Heart left ventricle (tissue), 16 donors: ENCODE measurements at regions not wholly inside any gene's neighbourhood (a gene's known extent, or its start where the extent isn't known, plus 50 kb on each side); places are given as distances from the start of the nearest gene placed in this dataset.

Source experiments
- ATAC-seq, 4 donors: fragments of 200-7000 bp; cut with Tn5 transposase; one replicate each; pipeline ENCODE4 v1.9.1; 2020 to 2022; ENCODE audit warnings: moderate library complexity in 4 of 4, mild to moderate bottlenecking in 3 of 4, moderate number of reproducible peaks in 1 of 4
- DNase-seq, 5 donors: peaks; one replicate each; pipeline ENCODE4 v3.0.0-alpha.2; 2020
- H3K27ac ChIP-seq, 12 donors: fragments of 200-600 bp; sonication (generic) in 4 of 12; one replicate each; pipeline versions ENCODE4 v1.5.0 to v1.8.0; 2016 to 2022; ENCODE audit warnings: mild to moderate bottlenecking in 2 of 12
- H3K27me3 ChIP-seq, 9 donors: fragments of 200-600 bp; sonication (generic) in 2 of 9; one replicate each; pipeline versions ENCODE4 v1.5.1 to v1.8.0; 2016 to 2022; ENCODE audit warnings: mild to moderate bottlenecking in 3 of 9
- H3K36me3 ChIP-seq, 9 donors: fragments of 200-600 bp; sonication (generic) in 2 of 9; one replicate each; pipeline versions ENCODE4 v1.5.0 to v1.8.0; 2018 to 2022; ENCODE audit warnings: mild to moderate bottlenecking in 2 of 9
- H3K4me1 ChIP-seq, 12 donors: fragments of 200-600 bp; sonication (generic) in 4 of 12; one replicate each; pipeline versions ENCODE4 v1.5.0 to v1.8.0; 2016 to 2022; ENCODE audit warnings: mild to moderate bottlenecking in 3 of 12
- H3K4me3 ChIP-seq, 12 donors: fragments of 200-600 bp; sonication (generic) in 4 of 12; one replicate each; pipeline versions ENCODE4 v1.5.0 to v1.8.0; 2017 to 2022; ENCODE audit warnings: mild to moderate bottlenecking in 9 of 12, moderate library complexity in 4 of 12
- H3K9me3 ChIP-seq, 12 donors: fragments of 200-600 bp; sonication (generic) in 4 of 12; one replicate each; pipeline versions ENCODE4 v1.5.0 to v1.8.0; 2016 to 2022; ENCODE audit warnings: mild to moderate bottlenecking in 1 of 12
- CTCF ChIP-seq, 12 donors: fragments of 200-600 bp; sonication (generic) in 4 of 12; IDR thresholded peaks; one replicate each; pipeline versions ENCODE4 v1.5.0 to v1.8.0; 2018 to 2022; ENCODE audit warnings: antibody characterized with exemption in 12 of 12, mild to moderate bottlenecking in 5 of 12
- POLR2A ChIP-seq, 2 donors: fragments of 450-650 bp; IDR thresholded peaks; one replicate each; pipeline ENCODE4 v1.6.1; 2017; ENCODE audit warnings: antibody characterized with exemption in 2 of 2, mild to moderate bottlenecking in 2 of 2, moderate library complexity in 2 of 2
- WGBS, 4 donors: extraction: QIAGEN DNeasy Blood & Tissue Kit in 2 of 4; methylation state at CpG; one replicate each; pipeline versions ENCODE4 v1.1.5 to v1.1.7; 2013 to 2018; 5-methylcytosine and 5-hydroxymethylcytosine counted together
- intact Hi-C, 10 donors: fragments of 100-400 bp; cut with DNase I; formaldehyde crosslinking; loops; one replicate each; pipeline versions ENCODE4 v1.11.1 to v1.14.2; 2022
- donor health status: ischemic (EF 13 %, LVEDD 7.1; RV severe dilation, severe dysfunction).
- donor health status: healthy with polysubstance abuse.
- donor health status: DM: no; HTN: yes; CAD: no.
- donor health status: DM: no; HTN: no; CAD: no.
- donor health status: ischemic (EF 25% LVEDD 6.9; RV normal size, moderate dysfunction).
- donor health status: ischemic (EF 25% LVEDD 5.7; RV mildly dilated, moderate dysfunction).
- donor health status: healthy.
- donor health status: DM: yes; HTN: yes; CAD: no.
- donor health status: ischemic (EF 35%, LVEDD 5.7; RV mildly dilated, moderate dysfunction).
- donor health status: nonischemic (EF 11% LVEDD 7.7; RV severe dilation, severe dysfunction).
- donor health status: DM: yes; HTN: yes; CAD: no.
- donor health status: PGD.
- donor health status: ischemic (EF 29% LVEDD 5.4; RV normal size, mild dysfunction).
- donor health status: nonischemic (EF 23%, LVEDD 6.1; RV moderate dilation, normal function).

DNA sequence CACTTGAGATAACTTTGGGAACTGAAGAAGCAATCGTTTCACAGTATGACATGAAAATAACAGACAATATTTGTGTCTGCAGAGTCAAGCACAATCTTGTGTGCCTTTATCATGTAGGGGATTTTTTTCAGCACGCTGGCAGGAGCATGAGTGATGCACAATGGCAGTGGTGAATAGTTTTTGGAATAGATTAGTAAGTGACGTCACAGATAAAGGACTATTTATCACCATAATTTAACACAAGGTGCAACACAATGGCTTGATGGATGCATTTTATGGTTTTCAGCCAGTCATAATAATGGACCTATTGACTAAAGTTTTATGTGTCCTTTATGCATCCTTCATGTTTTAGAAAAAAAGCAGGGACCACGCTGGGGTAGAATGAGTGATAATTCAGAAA is 559.8 kb upstream of the FANCL start:
- no peaks in the 10 kb centered on the region for H3K36me3 ChIP-seq
- ATAC-seq (no peak), DNase-seq (no peak)
- intact Hi-C loops = no loop called here
- H3K27ac ChIP-seq = no peak overlapping the region
- no peaks in the 10 kb centered on the region for H3K4me1 ChIP-seq
- TF ChIP-seq POLR2A (IDR thresholded peaks at IDR 0.05) (no peak), CTCF (IDR thresholded peaks at IDR 0.05) (no peak)
- WGBS, 4 donors = 53 to 61% (median 55%) methylated on average over 4 of the region's 4 CpGs
- no peaks in the 10 kb centered on the region for H3K27me3 ChIP-seq
- H3K4me3 ChIP-seq = no peak overlapping the region
- no peaks in the 10 kb centered on the region for H3K9me3 ChIP-seq

DNA sequence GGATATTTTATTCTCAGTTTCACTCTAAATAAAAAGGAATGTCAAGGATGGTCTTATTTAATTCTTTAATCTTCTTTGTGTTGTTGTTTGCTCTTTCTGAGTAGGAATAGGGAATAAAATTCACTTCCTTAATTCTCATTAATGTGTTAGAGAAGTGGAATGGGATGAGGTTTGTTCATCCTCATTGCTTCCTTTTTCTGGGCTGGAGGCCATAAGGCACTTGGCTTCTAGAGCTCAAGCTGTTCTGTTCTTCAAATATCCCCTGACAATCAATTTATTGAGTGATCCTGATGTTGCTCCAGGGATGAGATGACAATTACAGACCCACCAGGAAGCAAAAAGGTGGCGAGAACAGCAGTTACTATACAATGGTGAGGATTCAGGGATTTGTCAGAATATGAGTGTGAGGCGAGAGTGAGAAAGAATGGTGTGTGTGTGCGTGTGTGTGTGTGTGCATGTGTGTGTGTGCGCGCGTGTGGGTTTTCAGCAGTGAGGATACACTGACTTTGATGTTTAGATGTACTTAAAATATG is 557.6 kb upstream of the FANCL start:
- no peak for TF ChIP-seq POLR2A (IDR thresholded peaks at IDR 0.05)
- no peak for TF ChIP-seq CTCF (IDR thresholded peaks at IDR 0.05)
- ATAC-seq (no peak), DNase-seq (no peak)
- intact Hi-C loops = no loop called here
- Histone ChIP-seq H3K4me1 (no peaks in the 10 kb centered on the region), H3K36me3 (no peaks in the 10 kb centered on the region), H3K27me3 (no peaks in the 10 kb centered on the region), H3K9me3 (no peaks in the 10 kb centered on the region), H3K4me3 (no peak overlapping the region), H3K27ac (no peak overlapping the region)
- WGBS, 4 donors = 86 to 92% (median 88%) methylated on average over 6 of the region's 6 CpGs

DNA sequence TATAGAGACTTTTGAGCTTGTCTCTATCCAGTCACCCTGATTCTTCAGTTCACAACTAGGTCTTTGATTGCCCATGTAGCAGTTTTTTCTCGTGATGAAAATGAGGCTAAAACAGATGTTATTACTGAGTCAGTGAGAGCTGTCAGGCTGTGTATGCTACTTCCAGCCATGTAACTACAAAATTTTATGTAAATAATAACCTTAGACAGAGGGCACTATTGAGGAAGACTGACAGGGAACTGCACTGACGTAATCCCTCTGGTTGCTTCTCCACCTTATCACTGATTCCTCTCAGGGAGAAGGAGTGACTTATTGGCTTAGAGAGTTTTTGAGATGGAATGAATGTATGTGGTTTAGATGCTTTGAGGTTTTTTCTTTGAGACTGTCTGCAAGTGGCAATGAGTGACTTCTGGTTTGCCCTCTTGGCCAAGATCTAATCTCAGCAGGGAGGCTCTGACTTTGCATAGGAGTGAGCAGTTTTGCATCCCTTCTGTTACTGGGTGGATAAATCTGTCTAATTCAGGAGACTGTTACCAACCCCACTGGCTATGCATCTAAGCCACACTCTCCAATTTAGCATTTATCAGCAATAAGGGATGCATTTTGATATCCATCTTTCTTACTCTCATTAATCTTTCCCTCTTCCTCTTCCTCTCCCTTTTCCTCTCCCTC is 555.2 kb upstream of the FANCL start:
- no peaks in the 10 kb centered on the region for H3K36me3 ChIP-seq
- no peak overlapping the region for H3K27ac ChIP-seq
- no peaks in the 10 kb centered on the region for H3K4me1 ChIP-seq
- 33 to 50% (median 43%) methylated on average over 2 of the region's 2 CpGs for WGBS, 4 donors
- no peak for ATAC-seq
- no peak for TF ChIP-seq CTCF (IDR thresholded peaks at IDR 0.05)
- TF ChIP-seq POLR2A (IDR thresholded peaks at IDR 0.05) = no peak
- H3K4me3 ChIP-seq = no peak overlapping the region
- no peaks in the 10 kb centered on the region for H3K9me3 ChIP-seq
- intact Hi-C loops = no loop called here
- H3K27me3 ChIP-seq = no peaks in the 10 kb centered on the region
- DNase-seq = no peak

DNA sequence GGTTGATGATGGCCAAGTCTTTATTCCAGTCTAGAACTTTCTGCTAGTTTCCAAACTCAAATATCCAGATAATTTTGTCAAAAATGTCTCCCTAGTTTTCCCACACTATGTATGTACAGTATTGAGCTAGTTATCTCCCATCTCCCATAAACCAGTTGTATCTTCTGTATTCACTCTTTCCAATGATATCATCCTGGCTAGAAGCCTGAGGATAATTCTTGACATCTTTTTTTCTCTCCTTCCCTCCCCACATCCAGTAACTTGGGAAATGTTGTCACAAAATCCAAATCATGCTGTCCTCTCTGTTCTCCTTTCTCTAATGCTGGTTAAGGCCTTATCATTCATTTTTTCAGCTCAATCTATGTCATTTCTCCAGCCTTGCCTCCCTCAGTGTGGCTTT is 553.8 kb upstream of the FANCL start:
- no peak for TF ChIP-seq CTCF (IDR thresholded peaks at IDR 0.05)
- TF ChIP-seq POLR2A (IDR thresholded peaks at IDR 0.05) = no peak
- ATAC-seq (no peak), DNase-seq (no peak)
- H3K4me1 ChIP-seq = no peaks in the 10 kb centered on the region
- no peaks in the 10 kb centered on the region for H3K9me3 ChIP-seq
- no peak overlapping the region for H3K27ac ChIP-seq
- no peaks in the 10 kb centered on the region for H3K36me3 ChIP-seq
- H3K27me3 ChIP-seq = no peaks in the 10 kb centered on the region
- no peak overlapping the region for H3K4me3 ChIP-seq
- intact Hi-C loops = no loop called here
